GM12892 (cell line): ENCODE measurements at regions not wholly inside any gene's neighbourhood (a gene's known extent, or its start where the extent isn't known, plus 50 kb on each side); places are given as distances from the start of the nearest gene placed in this dataset.

Experiments used
- DNase-seq: peaks from one replicate; pipeline ENCODE4 v3.0.0; 2011; ENCODE audit not compliant: insufficient read length
- FAIRE-seq: peaks from 2 replicates; lab custom pipeline; 2011; peaks lifted over from hg19 to GRCh38; lab: Jason Lieb, UNC
- POLR2A ChIP-seq: IDR thresholded peaks from 2 replicates; pipeline ENCODE4 v1.6.1; 2011; ENCODE audit warnings: low read depth, low read length, control low read depth
- POLR2AphosphoS5 ChIP-seq: IDR thresholded peaks from 2 replicates; pipeline ENCODE4 v1.6.1; 2011; ENCODE audit warnings: low read depth, low read length, control low read depth
- TAF1 ChIP-seq: IDR thresholded peaks from 2 replicates; pipeline ENCODE4 v1.6.1; 2011; ENCODE audit warnings: low read depth, mild to moderate bottlenecking, control low read depth, low read length, borderline replicate concordance

GRCh38 chr6:44621846-44622245, 234.3 kb downstream of the CDC5L start:
- no peak for FAIRE-seq
- no peak for TF ChIP-seq POLR2A
- TF ChIP-seq TAF1 = no peak
- TF ChIP-seq POLR2AphosphoS5 = no peak

GRCh38 chr6:44622555-44622954, 235.0 kb downstream of the CDC5L start:
- no peak for FAIRE-seq
- TF ChIP-seq POLR2A (no peak), TAF1 (no peak), POLR2AphosphoS5 (no peak)
- no peak for DNase-seq

More at GRCh38 chr6:44621846-44622245, 234.3 kb downstream of the CDC5L start:
- DNase-seq = no peak

GRCh38 chr6:44622956-44623355, 235.4 kb downstream of the CDC5L start:
- no peak for DNase-seq
- no peak for FAIRE-seq

GRCh38 chr6:44624226-44624625, 236.7 kb downstream of the CDC5L start:
- DNase-seq (no peak), FAIRE-seq (no peak)
- TF ChIP-seq TAF1 (no peak), POLR2A (no peak), POLR2AphosphoS5 (no peak)

More at GRCh38 chr6:44622956-44623355, 235.4 kb downstream of the CDC5L start:
- TF ChIP-seq POLR2A (no peak), POLR2AphosphoS5 (no peak), TAF1 (no peak)

DNA sequence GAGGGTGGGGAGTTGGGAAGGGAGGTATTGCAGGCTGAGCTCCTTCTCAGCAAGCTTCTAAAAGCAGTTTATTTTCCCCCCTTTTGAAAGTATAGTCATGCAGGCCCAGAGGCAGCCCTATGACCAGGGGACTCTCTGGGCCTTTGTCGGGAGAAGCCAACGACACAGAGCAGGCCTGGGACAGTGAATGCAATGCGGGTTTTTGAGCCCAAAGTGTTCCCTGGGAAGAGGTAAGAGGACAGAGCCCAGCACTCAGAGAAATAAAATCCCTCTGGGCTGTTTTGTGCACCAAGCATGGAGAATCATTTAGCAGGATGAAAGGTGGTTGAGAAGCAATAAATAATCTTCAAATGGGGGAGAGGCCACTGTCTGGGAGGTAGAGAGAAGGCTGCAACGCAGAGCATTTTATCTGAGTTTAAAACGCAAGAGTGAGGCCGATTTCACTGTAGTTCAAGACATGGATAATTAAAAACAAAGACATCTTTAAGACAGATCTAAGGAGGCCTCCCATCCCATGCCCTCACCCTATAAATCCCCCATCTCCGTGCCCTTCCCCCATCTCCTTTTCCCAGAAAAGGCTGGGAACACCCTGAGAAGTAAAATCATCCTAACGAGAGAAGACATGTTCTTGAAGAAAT, 237.5 kb downstream of the CDC5L start:
- DNase-seq (no peak), FAIRE-seq (no peak)
- TF ChIP-seq TAF1 = no peak
- TF ChIP-seq POLR2AphosphoS5 = no peak
- TF ChIP-seq POLR2A = no peak

DNA sequence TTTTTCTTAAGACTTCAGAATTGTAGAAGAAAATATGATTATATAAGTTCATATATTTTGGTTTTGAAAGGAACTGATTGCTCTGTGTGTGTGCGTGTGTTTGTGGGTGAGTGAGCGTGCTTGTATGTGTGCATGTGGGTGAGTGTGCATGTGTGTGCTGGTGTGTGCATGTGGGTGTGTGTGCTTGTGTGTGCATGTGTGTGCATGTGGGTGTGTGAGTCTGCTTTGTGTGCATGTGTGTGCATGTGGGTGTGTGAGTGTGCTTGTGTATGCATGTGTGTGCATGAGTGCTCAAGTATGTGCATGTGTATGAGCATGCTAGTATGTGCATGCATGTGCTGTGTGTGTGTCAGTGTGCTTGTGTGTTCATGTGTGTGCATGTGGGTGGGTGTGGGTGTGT, 238.5 kb downstream of the CDC5L start:
- DNase-seq (no peak), FAIRE-seq (no peak)
- TF ChIP-seq POLR2A = no peak
- TF ChIP-seq POLR2AphosphoS5 = no peak
- no peak for TF ChIP-seq TAF1

- DNase-seq = no peak
- FAIRE-seq = no peak
- no peak for TF ChIP-seq TAF1
- TF ChIP-seq POLR2A = no peak
- TF ChIP-seq POLR2AphosphoS5 = no peak
These were observed 239.1 kb downstream of the CDC5L start for GRCh38 chr6:44626616-44627015.

DNA sequence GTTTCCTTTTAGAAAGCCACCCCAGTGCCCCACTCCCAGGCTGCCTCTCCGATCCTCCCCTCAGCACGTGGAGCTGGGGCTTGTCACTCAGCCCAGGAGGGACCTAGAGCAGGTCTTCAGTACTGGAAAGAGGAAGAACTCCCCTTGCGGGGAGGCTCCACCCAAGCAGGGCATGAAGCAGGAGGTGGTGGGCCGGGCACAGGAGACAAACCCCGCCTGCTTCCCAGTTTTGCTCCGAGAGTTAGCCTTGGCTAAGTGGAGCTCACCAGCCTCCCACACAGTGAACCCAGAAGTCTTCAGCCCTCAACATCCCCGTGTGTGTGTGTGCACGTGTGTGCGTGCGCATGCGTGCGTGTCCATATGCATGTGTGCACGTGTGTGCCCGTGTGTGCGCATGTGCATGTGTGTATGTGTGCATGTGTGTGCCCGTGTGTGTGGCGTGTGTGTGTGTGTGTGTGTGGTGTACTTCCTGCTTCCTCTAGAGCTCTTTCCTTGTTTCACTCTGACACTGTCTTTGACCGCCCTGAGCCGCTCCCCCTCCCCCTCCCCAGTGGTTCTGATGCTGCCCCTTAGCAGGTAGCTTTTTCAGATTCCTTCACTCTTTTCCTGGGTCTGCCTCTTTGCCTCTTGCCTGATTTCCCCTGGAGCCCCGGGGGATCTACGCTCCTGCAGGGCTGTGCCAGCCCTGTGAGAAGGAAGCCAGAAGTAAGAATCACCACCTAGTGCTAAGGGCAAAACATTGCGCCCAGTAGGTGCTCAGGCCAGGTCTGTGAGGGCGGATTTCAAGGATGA, 239.8 kb downstream of the CDC5L start:
- DNase-seq (no peak), FAIRE-seq (no peak)
- TF ChIP-seq POLR2A (no peak), POLR2AphosphoS5 (no peak), TAF1 (no peak)

GRCh38 chr6:44627883-44628271, 240.4 kb downstream of the CDC5L start:
- DNase-seq (no peak), FAIRE-seq (no peak)
- TF ChIP-seq TAF1 = no peak
- TF ChIP-seq POLR2A = no peak
- no peak for TF ChIP-seq POLR2AphosphoS5

- FAIRE-seq = no peak
- DNase-seq = no peak
- TF ChIP-seq POLR2A (no peak), POLR2AphosphoS5 (no peak), TAF1 (no peak)
These were observed 240.8 kb downstream of the CDC5L start for GRCh38 chr6:44628347-44628746.

GRCh38 chr6:44629636-44630035, 242.1 kb downstream of the CDC5L start:
- TF ChIP-seq POLR2AphosphoS5 (no peak), TAF1 (no peak), POLR2A (no peak)
- FAIRE-seq (no peak), DNase-seq (no peak)
